ENCODE measurements at regions not wholly inside any gene's neighbourhood (a gene's known extent, or its start where the extent isn't known, plus 50 kb on each side); places are given as distances from the start of the nearest gene placed in this dataset.

GRCh38 chr3:106113747-106114146 is 244.9 kb upstream of the CBLB start:
- Histone ChIP-seq H3K4me3 (no peak overlapping the region), H3K27ac (no peak overlapping the region), H3K36me3 (no peaks in the 10 kb centered on the region), H3K9me3 (no peaks in the 10 kb centered on the region), H3K4me1 (no peaks in the 10 kb centered on the region), H3K27me3 (no peaks in the 10 kb centered on the region)
- no peak for ATAC-seq
- in situ Hi-C loops (cut with MboI; ENCODE audit: low sequenced_read_pairs in 4 of 4): no loop called here
- no peak for DNase-seq
- no peak for TF ChIP-seq POLR2A (IDR thresholded peaks at IDR 0.05)
- no peak for TF ChIP-seq CTCF (IDR thresholded peaks at IDR 0.05 in 4 of 5, conservative IDR thresholded peaks at IDR 0.05 in 1 of 5)
- intact Hi-C loops (cut with DNase I; ENCODE audit: low total_unique reads): no loop called here

GRCh38 chr3:106114220-106114619 is 245.4 kb upstream of the CBLB start:
- ATAC-seq (no peak), DNase-seq (no peak)
- H3K36me3 ChIP-seq: no peaks in the 10 kb centered on the region
- no peak overlapping the region for H3K27ac ChIP-seq
- no peaks in the 10 kb centered on the region for H3K9me3 ChIP-seq
- no peak overlapping the region for H3K4me3 ChIP-seq
- no peaks in the 10 kb centered on the region for H3K4me1 ChIP-seq
- no peak for TF ChIP-seq CTCF (IDR thresholded peaks at IDR 0.05 in 4 of 5, conservative IDR thresholded peaks at IDR 0.05 in 1 of 5)
- TF ChIP-seq POLR2A (IDR thresholded peaks at IDR 0.05): no peak
- intact Hi-C loops (cut with DNase I; ENCODE audit: low total_unique reads): no loop called here
- in situ Hi-C loops (cut with MboI; ENCODE audit: low sequenced_read_pairs in 4 of 4): no loop called here
- no peaks in the 10 kb centered on the region for H3K27me3 ChIP-seq

- in situ Hi-C loops (cut with MboI; ENCODE audit: low sequenced_read_pairs in 4 of 4) (no loop called here), intact Hi-C loops (cut with DNase I; ENCODE audit: low total_unique reads) (no loop called here)
- Histone ChIP-seq H3K27me3 (no peaks in the 10 kb centered on the region), H3K4me3 (no peak overlapping the region), H3K9me3 (no peaks in the 10 kb centered on the region), H3K36me3 (no peaks in the 10 kb centered on the region), H3K4me1 (no peaks in the 10 kb centered on the region), H3K27ac (no peak overlapping the region)
- DNase-seq (no peak), ATAC-seq (no peak)
- TF ChIP-seq CTCF (IDR thresholded peaks at IDR 0.05 in 4 of 5, conservative IDR thresholded peaks at IDR 0.05 in 1 of 5) (no peak), POLR2A (IDR thresholded peaks at IDR 0.05) (no peak)
These were observed 246.0 kb upstream of the CBLB start for GRCh38 chr3:106114848-106115247.

GRCh38 chr3:106115557-106115956 is 246.7 kb upstream of the CBLB start:
- intact Hi-C loops (cut with DNase I; ENCODE audit: low total_unique reads): no loop called here
- no peak for ATAC-seq

More at GRCh38 chr3:106115557-106115956, 246.7 kb upstream of the CBLB start:
- TF ChIP-seq POLR2A (IDR thresholded peaks at IDR 0.05) (no peak), CTCF (IDR thresholded peaks at IDR 0.05 in 4 of 5, conservative IDR thresholded peaks at IDR 0.05 in 1 of 5) (no peak)
- H3K4me3 ChIP-seq: no peak overlapping the region
- in situ Hi-C loops (cut with MboI; ENCODE audit: low sequenced_read_pairs in 4 of 4): no loop called here
- DNase-seq: no peak
- H3K4me1 ChIP-seq: no peaks in the 10 kb centered on the region
- no peak overlapping the region for H3K27ac ChIP-seq
- no peaks in the 10 kb centered on the region for H3K36me3 ChIP-seq
- H3K9me3 ChIP-seq: no peaks in the 10 kb centered on the region
- no peaks in the 10 kb centered on the region for H3K27me3 ChIP-seq
